ENCODE measurements at regions not wholly inside any gene's neighbourhood (a gene's known extent, or its start where the extent isn't known, plus 50 kb on each side); places are given as distances from the start of the nearest gene placed in this dataset.
A peak's percentile ranks its signal among the peaks of the same experiment; 100 is the strongest.

GRCh38 chr20:52783769-52784168, 188.4 kb upstream of the TSHZ2 start:
- DNase-seq (ENCODE audit: low read depth in 2 of 2): peak; percentile 0 to 2

GRCh38 chr20:52780462-52780861, 191.7 kb upstream of the TSHZ2 start:
- no peak for DNase-seq (ENCODE audit: low read depth in 2 of 2)

DNA sequence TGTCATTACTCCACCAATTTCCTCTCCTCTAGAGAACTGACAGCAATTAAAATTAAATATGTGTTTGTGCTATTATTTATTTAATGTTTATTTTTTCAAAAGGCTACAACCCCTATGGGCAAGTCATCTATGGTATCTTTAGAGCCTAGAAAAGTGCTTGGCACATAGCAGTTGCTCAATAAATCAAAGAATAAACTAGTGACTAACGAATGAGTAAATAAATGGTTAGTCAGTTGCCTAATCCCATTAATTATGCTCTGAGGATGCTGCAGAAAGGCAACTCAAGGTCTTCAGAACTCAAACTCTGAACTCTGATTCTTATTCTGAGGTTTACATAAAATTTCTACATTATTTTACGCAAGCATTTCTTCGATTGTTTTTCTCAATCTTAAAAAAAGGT, 193.0 kb upstream of the TSHZ2 start:
- DNase-seq (ENCODE audit: low read depth in 2 of 2): no peak

DNA sequence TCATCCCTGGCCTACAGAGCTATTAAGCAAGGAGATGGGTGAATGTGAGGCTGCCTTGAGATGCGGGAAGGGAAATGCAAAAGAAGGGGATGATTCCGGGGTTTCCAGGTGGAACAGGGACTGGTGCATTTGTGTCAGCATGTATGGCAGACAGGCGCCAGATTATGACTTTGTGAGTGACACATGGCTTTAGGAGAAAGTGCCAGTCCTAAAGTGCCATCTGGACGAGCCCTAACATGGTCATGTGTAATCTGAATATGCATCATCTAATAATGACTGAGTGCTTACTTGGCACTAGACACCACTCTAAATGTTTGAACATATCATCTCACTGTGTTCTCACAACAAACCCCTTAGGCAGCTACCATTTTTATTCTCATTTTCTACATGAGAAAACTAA, 195.0 kb upstream of the TSHZ2 start:
- no peak for DNase-seq (ENCODE audit: low read depth in 2 of 2)

DNA sequence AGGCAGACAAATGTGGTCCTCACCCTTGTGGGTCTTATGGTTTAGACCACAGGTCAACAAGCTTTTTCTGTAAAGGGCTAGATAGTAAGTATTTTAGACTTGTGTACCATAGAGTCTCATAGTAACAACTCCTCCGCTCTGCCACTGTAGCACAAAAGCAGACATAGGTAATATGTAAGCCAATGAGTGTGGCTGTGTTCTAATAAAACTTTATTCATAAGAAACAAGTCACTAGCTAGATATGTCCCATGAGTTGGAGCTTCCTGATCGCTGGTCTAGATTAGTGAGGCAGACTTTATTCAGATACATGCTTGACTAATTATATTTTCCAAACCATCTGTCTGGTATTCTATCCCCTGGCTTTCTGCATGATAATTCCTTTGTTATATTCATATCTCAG, 196.4 kb upstream of the TSHZ2 start:
- no peak for DNase-seq (ENCODE audit: low read depth in 2 of 2)

- no peak for DNase-seq (ENCODE audit: low read depth in 2 of 2)
Measured at GRCh38 chr20:52768694-52769093, 203.5 kb upstream of the TSHZ2 start.

- DNase-seq (ENCODE audit: low read depth in 2 of 2): no peak
Measured at GRCh38 chr20:52766645-52767435, 205.3 kb upstream of the TSHZ2 start.

DNA sequence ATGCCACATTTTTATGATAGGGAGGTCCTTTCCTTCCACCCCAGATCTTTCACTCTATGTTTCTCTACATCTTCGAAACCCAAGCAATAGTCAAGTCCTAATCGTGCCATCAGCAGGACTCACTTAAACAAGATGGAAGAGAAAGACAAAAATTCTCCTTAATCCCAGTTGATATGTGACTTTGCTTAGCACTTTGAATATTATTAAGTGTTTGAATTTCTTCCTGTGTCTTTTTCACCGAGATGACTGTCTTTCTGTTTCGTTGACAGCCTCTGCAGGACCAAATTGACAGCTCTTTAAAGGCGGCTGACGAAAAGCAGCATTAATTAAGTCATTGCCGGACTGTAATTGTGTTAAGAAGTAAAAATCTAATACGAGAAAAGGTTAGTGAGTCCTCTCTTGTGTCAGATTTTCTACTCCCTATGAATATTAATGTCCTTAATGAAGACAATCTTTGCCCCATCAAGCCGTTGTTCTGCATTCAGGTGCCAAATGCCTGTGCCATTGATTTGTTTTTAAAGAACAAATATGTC, 208.8 kb upstream of the TSHZ2 start:
- DNase-seq (ENCODE audit: low read depth in 2 of 2): no peak

GRCh38 chr20:52761867-52762266, 210.3 kb upstream of the TSHZ2 start:
- DNase-seq (ENCODE audit: low read depth in 2 of 2): no peak

GRCh38 chr20:52760791-52761190, 211.4 kb upstream of the TSHZ2 start:
- no peak for DNase-seq (ENCODE audit: low read depth in 2 of 2)

DNA sequence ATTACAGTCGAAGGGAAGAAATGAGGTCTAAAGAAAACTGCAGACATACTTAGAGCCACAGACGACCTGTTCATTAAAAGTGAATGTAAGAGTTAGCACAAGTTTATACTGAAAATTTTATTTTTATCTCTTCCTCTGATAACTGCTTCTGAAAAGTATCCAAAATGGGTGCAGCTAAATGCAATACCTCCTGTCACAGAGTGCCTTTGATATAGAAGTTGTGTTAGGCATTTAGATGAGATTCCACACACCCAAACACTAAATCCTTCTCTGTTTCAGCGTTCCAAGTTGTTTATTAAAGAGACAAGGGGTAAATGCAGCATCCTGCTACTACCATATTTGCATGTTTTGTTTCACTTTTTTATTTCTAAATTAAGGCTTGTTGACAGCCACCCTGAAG, 214.7 kb upstream of the TSHZ2 start:
- no peak for DNase-seq (ENCODE audit: low read depth in 2 of 2)

DNA sequence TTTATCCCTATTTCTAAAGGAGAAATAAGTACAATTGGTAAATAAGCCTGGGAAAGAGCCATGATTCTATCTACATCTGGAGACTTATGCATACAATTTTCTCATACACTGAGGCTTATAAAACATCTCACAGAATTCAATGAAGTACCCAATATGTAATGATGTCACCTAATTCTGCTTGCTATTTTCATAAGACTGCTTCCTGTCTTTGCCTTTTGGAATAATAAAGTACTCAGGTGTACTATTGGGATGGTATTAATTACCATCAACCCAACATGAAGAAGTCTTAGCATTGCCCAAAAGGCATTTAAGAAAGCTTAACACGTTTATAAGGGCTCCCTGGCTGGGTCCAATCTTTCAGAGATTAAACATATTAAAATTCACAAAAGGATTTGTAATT, 216.4 kb upstream of the TSHZ2 start:
- DNase-seq (ENCODE audit: low read depth in 2 of 2): no peak

GRCh38 chr20:52754366-52754765, 217.8 kb upstream of the TSHZ2 start:
- DNase-seq (ENCODE audit: low read depth in 2 of 2): no peak

DNA sequence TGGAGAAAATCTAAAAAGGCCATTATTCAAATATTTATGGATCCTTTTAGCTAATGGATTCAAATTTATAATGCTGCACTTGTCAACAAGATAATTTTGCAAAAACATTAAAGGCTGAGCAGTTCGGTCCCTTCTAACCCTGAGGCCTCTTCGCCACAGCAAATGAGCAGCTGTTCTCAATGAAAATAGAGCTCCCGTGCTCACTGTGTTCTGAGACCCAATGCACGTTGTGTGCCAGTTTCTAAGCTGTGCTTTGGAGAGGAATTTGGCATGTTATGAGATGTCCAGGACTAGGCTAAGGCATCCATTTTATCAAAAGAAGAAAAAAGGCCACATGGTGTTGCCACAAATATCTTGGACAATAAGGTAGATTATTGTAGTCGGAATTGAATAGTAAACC, 220.1 kb upstream of the TSHZ2 start:
- no peak for DNase-seq (ENCODE audit: low read depth in 2 of 2)

GRCh38 chr20:52751571-52751970, 220.6 kb upstream of the TSHZ2 start:
- DNase-seq (ENCODE audit: low read depth in 2 of 2): no peak

GRCh38 chr20:52749938-52750337, 222.2 kb upstream of the TSHZ2 start:
- no peak for DNase-seq (ENCODE audit: low read depth in 2 of 2)

DNA sequence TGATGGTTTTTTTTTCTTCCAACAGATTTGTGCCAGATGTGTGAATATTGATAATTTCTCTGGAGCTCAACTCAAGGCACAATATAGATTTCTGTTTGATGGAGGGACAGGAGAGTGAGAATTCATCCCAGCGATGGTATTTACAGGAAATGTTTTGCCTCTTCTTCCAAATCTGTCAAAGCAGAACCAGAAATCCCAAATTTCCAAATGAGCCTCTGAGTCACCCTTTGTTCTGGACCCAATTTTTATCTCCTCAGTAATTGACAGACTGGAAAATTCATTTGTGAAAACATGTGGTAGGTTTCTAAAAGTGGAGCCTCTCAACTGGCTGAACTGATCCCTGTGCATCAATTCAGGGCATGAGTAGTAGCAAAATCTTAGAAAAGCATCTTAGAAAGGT, 223.2 kb upstream of the TSHZ2 start:
- DNase-seq (ENCODE audit: low read depth in 2 of 2): no peak

- DNase-seq (ENCODE audit: low read depth in 2 of 2): no peak
Measured at GRCh38 chr20:52748285-52748932, 223.7 kb upstream of the TSHZ2 start.

- DNase-seq (ENCODE audit: low read depth in 2 of 2): no peak
Measured at GRCh38 chr20:52747845-52748284, 224.3 kb upstream of the TSHZ2 start.

GRCh38 chr20:52746770-52747169, 225.4 kb upstream of the TSHZ2 start:
- no peak for DNase-seq (ENCODE audit: low read depth in 2 of 2)

GRCh38 chr20:52746190-52746589, 226.0 kb upstream of the TSHZ2 start:
- DNase-seq (ENCODE audit: low read depth in 2 of 2): no peak

- DNase-seq (ENCODE audit: low read depth in 2 of 2): no peak
Measured at GRCh38 chr20:52744441-52744840, 227.7 kb upstream of the TSHZ2 start.

GRCh38 chr20:52738081-52738480, 234.1 kb upstream of the TSHZ2 start:
- no peak for DNase-seq (ENCODE audit: low read depth in 2 of 2)

All from stimulated activated CD8-positive, alpha-beta memory T cell treated with anti-CD3 and anti-CD28 coated beads, Interleukin-15, amount 100 ng/mL, for 48 hours (primary cell).